SK-MEL-5 (cell line): ENCODE measurements at regions not wholly inside any gene's neighbourhood (a gene's known extent, or its start where the extent isn't known, plus 50 kb on each side); places are given as distances from the start of the nearest gene placed in this dataset.

Experiments used
- DNase-seq: peaks from one replicate; pipeline ENCODE4 v3.0.0-alpha.2; 2016; ENCODE audit warnings: low read depth, low spot score
- in situ Hi-C: cut with HindIII; loops from 2 replicates; pipeline ENCODE4 v1.10.0; 2016; ENCODE audit warnings: low sequenced_read_pairs, high pct_unique_total_duplicates, low pct_unique_long_range_greater_than_20kb
- small RNA-seq, 2 experiments: library from RNA; depleted of rRNA; stranded (forward); fragments of <200 nt; gene quantifications; one replicate each; pipeline ENCODE3, GENCODE V24; 2014

GRCh38 chr1:240683576-240683975 is 71.6 kb upstream of the GREM2 start:
- no peak for DNase-seq
- in situ Hi-C loops = no loop called here

DNA sequence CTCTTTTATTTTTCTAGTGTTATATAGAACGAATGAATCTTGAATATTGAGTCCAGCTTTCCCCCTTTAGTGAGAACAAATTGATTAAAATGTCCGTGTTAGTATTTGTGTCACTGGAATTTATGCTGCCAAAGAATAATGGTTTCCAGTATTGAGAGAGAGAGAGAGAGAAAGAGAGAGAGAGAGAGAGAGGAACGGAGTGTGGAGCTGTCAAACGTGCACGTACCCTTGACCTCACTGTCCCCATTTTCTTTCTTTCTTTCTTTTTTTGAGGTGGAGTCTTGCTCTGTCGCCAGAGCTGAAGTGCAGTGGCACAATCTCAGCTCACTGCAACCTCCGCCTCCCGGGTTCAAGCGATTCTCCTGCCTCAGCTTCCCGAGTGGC is 70.9 kb upstream of the GREM2 start:
- DNase-seq = no peak
- in situ Hi-C loops = no loop called here

GRCh38 chr1:240682166-240682858 is 70.4 kb upstream of the GREM2 start:
- in situ Hi-C loops = no loop called here
- DNase-seq = peak; percentile 16

DNA sequence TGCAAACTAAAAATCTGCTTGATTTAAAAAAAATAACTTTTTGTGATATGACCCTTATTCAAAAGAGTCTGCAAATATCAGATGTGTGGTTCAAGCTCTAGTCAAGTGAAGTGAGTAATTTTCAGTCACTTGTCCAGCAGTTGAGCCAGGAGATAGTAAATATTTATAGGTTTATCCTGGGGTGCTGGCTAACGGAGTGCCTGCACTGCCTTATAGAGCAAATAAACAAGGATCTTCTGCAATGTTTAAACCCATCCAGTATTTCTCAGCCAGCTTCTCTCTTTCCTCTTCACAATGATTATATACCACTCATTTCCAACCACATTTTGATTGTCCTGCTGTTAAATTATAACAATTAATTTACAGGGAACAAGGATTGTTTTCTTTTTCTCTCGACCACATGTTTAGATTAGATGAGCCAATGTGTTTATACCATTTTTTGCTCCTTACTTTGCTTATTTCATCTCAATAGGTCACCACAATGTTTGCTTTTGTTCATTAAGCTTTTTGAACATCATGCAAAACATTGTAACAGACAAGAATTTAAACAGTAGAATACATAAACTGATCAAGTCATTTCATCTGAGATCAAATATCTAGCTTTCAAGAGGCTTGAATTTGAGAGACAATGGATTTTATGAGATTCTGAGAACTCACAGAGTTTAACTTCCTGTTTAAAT is 60.3 kb upstream of the GREM2 start:
- DNase-seq = no peak
- in situ Hi-C loops = no loop called here

DNA sequence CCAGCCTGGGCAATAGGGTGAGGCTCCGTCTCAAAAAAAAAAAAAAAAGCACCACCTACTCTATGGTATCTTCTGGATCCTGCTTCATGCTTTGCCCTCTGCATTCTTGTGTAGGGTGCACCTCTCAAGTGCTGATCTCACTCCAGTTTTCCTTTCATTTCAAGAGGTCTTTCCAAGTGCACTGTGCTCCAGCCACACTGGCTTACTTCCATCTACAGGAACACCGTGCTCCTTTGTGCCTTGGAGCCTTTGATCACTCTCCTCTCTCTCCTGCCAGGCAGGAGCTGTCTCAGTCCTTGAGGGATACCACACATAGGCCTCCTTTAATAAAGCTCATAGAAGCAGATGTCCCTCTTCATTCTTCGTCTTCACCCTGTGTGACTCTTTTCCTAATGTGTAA is 55.4 kb upstream of the GREM2 start:
- in situ Hi-C loops = no loop called here
- DNase-seq = no peak

DNA sequence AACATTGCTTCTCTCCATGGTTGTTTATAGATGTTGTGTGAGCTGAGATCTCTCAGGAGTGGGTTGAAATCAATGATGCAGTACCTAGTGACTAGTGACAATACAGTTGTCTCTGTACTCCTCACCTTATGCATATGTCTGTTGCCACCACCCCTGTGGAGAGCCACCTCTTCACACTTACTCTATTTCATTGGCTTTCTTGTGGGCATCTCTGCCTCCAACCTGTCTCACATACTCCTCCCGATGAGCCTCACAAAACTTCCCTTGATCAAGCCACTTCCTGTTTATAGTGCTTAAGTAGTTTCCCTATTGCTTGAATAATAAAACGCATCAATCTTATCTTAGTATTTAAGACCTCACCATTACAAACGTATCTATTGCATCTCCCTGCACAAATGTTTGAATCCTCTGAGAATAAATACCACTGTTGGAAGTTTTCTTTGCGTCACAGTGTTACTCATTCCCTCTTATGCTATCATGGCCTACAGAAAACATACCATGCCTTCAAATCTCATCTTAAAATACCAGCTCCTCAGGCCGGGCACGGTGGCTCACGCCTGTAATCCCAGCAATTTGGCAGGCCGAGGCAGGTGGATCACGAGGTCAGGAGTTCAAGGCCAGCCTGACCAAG is 54.7 kb upstream of the GREM2 start:
- no peak for DNase-seq
- in situ Hi-C loops = no loop called here

GRCh38 chr1:240663169-240663879 is 51.4 kb upstream of the GREM2 start:
- in situ Hi-C loops = no loop called here
- DNase-seq = no peak

Small RNAs in the stretch of these regions (small RNA-seq; reads per million reads assigned to genes)
- gene RF00019 = 0 reads per million in 2 experiments
